Keratinocyte (primary cell): ENCODE measurements at regions not wholly inside any gene's neighbourhood (a gene's known extent, or its start where the extent isn't known, plus 50 kb on each side); places are given as distances from the start of the nearest gene placed in this dataset.

Experiments used
- CTCF ChIP-seq, 3 experiments: IDR thresholded peaks in 1 of 3; conservative IDR thresholded peaks in 1 of 3; optimal IDR thresholded peaks in 1 of 3; 2 replicates in 2 of 3; 3 replicates in 1 of 3; pipeline versions ENCODE3 to v1.5.1; 2011; ENCODE audit warnings: low read length in 3 of 3, mild to moderate bottlenecking in 3 of 3, moderate library complexity in 2 of 3, control low read depth in 1 of 3, inconsistent platforms in 1 of 3; ENCODE audit not compliant: insufficient read depth in 2 of 3; ENCODE audit errors: extremely low read depth in 1 of 3
- EZH2 ChIP-seq: IDR thresholded peaks from one replicate; pipeline ENCODE4 v1.6.1; 2012; ENCODE audit warnings: inconsistent platforms, mild to moderate bottlenecking, low read length, moderate library complexity

- TF ChIP-seq CTCF (optimal IDR thresholded peaks at IDR 0.05 in 1 of 3, IDR thresholded peaks at IDR 0.05 in 1 of 3, conservative IDR thresholded peaks at IDR 0.05 in 1 of 3; ENCODE audit: extremely low read depth in 1 of 3, insufficient read depth in 2 of 3, low read length in 3 of 3): no peak
- no peak for TF ChIP-seq EZH2
Measured at GRCh38 chr5:108637134-108637533, 110.6 kb upstream of the FER start.
